ENCODE measurements at regions not wholly inside any gene's neighbourhood (a gene's known extent, or its start where the extent isn't known, plus 50 kb on each side); places are given as distances from the start of the nearest gene placed in this dataset.

- Histone ChIP-seq H3K9me3 (ENCODE audit: control insufficient read depth, insufficient read depth, low read depth, low read length) (no peaks in the 10 kb centered on the region), H3K4me3 (ENCODE audit: low read depth, low read length) (no peak overlapping the region), H3K4me1 (ENCODE audit: control insufficient read depth, insufficient read depth, low read length) (no peaks in the 10 kb centered on the region), H3K36me3 (ENCODE audit: control insufficient read depth in 2 of 2, insufficient read depth in 1 of 2, low read length in 2 of 2) (no peaks in the 10 kb centered on the region), H3K27ac (ENCODE audit: extremely low read depth, low read depth, low read length) (no peak overlapping the region)
- no peak for TF ChIP-seq ZNF362 (tag by site-specific recombination; IDR thresholded peaks at IDR 0.05)
- no peak for TF ChIP-seq ZBTB17 (tag by site-specific recombination; IDR thresholded peaks at IDR 0.05)
- ChIA-PET POLR2A (no interaction called here), CTCF (interaction anchor here (0.6 to 7.0 kb wide), 2 partner anchors 121 to 862 kb away, joined by 3 to 94 read pairs; no protein-coding TSS in a partner anchor)
Observed at GRCh38 chr6:71507183-71507582, 218.6 kb downstream of the OGFRL1 start.

GRCh38 chr6:71509191-71510005, 220.8 kb downstream of the OGFRL1 start:
- TF ChIP-seq ZNF140 (tag by site-specific recombination; IDR thresholded peaks at IDR 0.05) (no peak), ZNF394 (tag by site-specific recombination; IDR thresholded peaks at IDR 0.05; ENCODE audit: borderline replicate concordance) (no peak), ZNF521 (tag by site-specific recombination; IDR thresholded peaks at IDR 0.05) (no peak), ZNF155 (tag by site-specific recombination; IDR thresholded peaks at IDR 0.05) (no peak), ZNF544 (tag by site-specific recombination; IDR thresholded peaks at IDR 0.05) (no peak), YY1 (tag by site-specific recombination; IDR thresholded peaks at IDR 0.05) (no peak), ZNF670 (tag by site-specific recombination; IDR thresholded peaks at IDR 0.05; ENCODE audit: low read depth) (no peak), ZNF121 (tag by site-specific recombination; IDR thresholded peaks at IDR 0.05) (no peak), ZNF501 (tag by site-specific recombination; IDR thresholded peaks at IDR 0.05) (no peak), PRDM1 (tag by site-specific recombination; IDR thresholded peaks at IDR 0.05) (no peak), GLI4 (tag by site-specific recombination; IDR thresholded peaks at IDR 0.05) (no peak), FEZF1 (tag by site-specific recombination; IDR thresholded peaks at IDR 0.05) (no peak), ZNF48 (tag by site-specific recombination; IDR thresholded peaks at IDR 0.05) (no peak), ZNF610 (tag by site-specific recombination; IDR thresholded peaks at IDR 0.05; ENCODE audit: borderline replicate concordance) (no peak), RBAK (tag by site-specific recombination; IDR thresholded peaks at IDR 0.05) (no peak), SCRT1 (tag by site-specific recombination; IDR thresholded peaks at IDR 0.05; ENCODE audit: borderline replicate concordance) (no peak), ZNF169 (tag by site-specific recombination; IDR thresholded peaks at IDR 0.05) (no peak)
- H3K9me3 ChIP-seq (ENCODE audit: control insufficient read depth, insufficient read depth, low read depth, low read length): no peaks in the 10 kb centered on the region
- no peaks in the 10 kb centered on the region for H3K4me1 ChIP-seq (ENCODE audit: control insufficient read depth, insufficient read depth, low read length)
- H3K27ac ChIP-seq (ENCODE audit: extremely low read depth, low read depth, low read length): no peak overlapping the region
- CTCF ChIA-PET: interaction anchor here (0.7 to 7.0 kb wide), 15 partner anchors 16 to 543 kb away, joined by 3 to 94 read pairs (median 3); no protein-coding TSS in a partner anchor
- no peak overlapping the region for H3K4me3 ChIP-seq (ENCODE audit: low read depth, low read length)
- POLR2A ChIA-PET: no interaction called here
- no peaks in the 10 kb centered on the region for H3K36me3 ChIP-seq (ENCODE audit: control insufficient read depth in 2 of 2, insufficient read depth in 1 of 2, low read length in 2 of 2)

GRCh38 chr6:71510057-71510713, 221.6 kb downstream of the OGFRL1 start:
- Histone ChIP-seq H3K27ac (ENCODE audit: extremely low read depth, low read depth, low read length) (no peak overlapping the region), H3K4me1 (ENCODE audit: control insufficient read depth, insufficient read depth, low read length) (no peaks in the 10 kb centered on the region), H3K4me3 (ENCODE audit: low read depth, low read length) (no peak overlapping the region), H3K9me3 (ENCODE audit: control insufficient read depth, insufficient read depth, low read depth, low read length) (no peaks in the 10 kb centered on the region), H3K36me3 (ENCODE audit: control insufficient read depth in 2 of 2, insufficient read depth in 1 of 2, low read length in 2 of 2) (no peaks in the 10 kb centered on the region)
- ChIA-PET CTCF (interaction anchor here (0.7 to 7.0 kb wide), 19 partner anchors 9 to 450 kb away, joined by 3 to 94 read pairs (median 3); no protein-coding TSS in a partner anchor), POLR2A (no interaction called here)
- TF ChIP-seq ZNF692 (tag by site-specific recombination; IDR thresholded peaks at IDR 0.05): no peak
- 0 out of 2 replicates have a peak, but pooled peaks have one; percentile 20 for TF ChIP-seq ZNF660 (tag by site-specific recombination; IDR thresholded peaks at IDR 0.05)
- TF ChIP-seq ZNF133 (tag by site-specific recombination; IDR thresholded peaks at IDR 0.05): no peak
- no peak for TF ChIP-seq ZNF571 (tag by site-specific recombination; IDR thresholded peaks at IDR 0.05)
- no peak for TF ChIP-seq ZNF37A (tag by site-specific recombination; IDR thresholded peaks at IDR 0.05)
- TF ChIP-seq PRDM4 (tag by site-specific recombination; IDR thresholded peaks at IDR 0.05): no peak
- TF ChIP-seq ZNF48 (tag by site-specific recombination; IDR thresholded peaks at IDR 0.05): no peak
- TF ChIP-seq ZNF24 (tag by site-specific recombination; IDR thresholded peaks at IDR 0.05): no peak
- no peak for TF ChIP-seq SETDB1 (IDR thresholded peaks at IDR 0.05; ENCODE audit: insufficient read length, low read length)
- TF ChIP-seq ZNF416 (tag by site-specific recombination; IDR thresholded peaks at IDR 0.05): no peak
